CD14-positive monocyte (primary cell): ENCODE measurements at regions not wholly inside any gene's neighbourhood (a gene's known extent, or its start where the extent isn't known, plus 50 kb on each side); places are given as distances from the start of the nearest gene placed in this dataset.

ENCODE experiments used
- DNase-seq, 3 donors: peaks; one replicate each; pipeline ENCODE4 v3.0.0-alpha.2; 2011 to 2022
- H2AFZ ChIP-seq: 2 replicates; pipeline ENCODE4 v1.6.0; 2012; ENCODE audit warnings: mild to moderate bottlenecking, low read depth, low read length, inconsistent platforms; ENCODE audit not compliant: insufficient read depth, poor library complexity, severe bottlenecking
- H3K27ac ChIP-seq, 2 donors: 1 replicate in 1 of 2; 2 replicates in 1 of 2; pipeline ENCODE4 v1.5.1; 2012 to 2013; ENCODE audit warnings: low read length in 2 of 2, control low read depth in 1 of 2, inconsistent platforms in 1 of 2, low read depth in 1 of 2, mild to moderate bottlenecking in 1 of 2
- H3K27me3 ChIP-seq, 2 donors: one replicate each; pipeline versions ENCODE4 v1.6.0 to v1.6.1; 2011 to 2013; ENCODE audit warnings: low read length in 2 of 2; ENCODE audit not compliant: control insufficient read depth in 2 of 2, insufficient read depth in 2 of 2
- H3K36me3 ChIP-seq, 2 donors: replicated peaks in 1 of 2; 1 replicate in 1 of 2; 2 replicates in 1 of 2; pipeline versions ENCODE4 v1.5.1 to v1.6.1; 2012 to 2013; ENCODE audit warnings: low read length in 2 of 2, control low read depth in 1 of 2, inconsistent platforms in 1 of 2, mild to moderate bottlenecking in 1 of 2; ENCODE audit not compliant: insufficient read depth in 2 of 2, control insufficient read depth in 1 of 2
- H3K4me1 ChIP-seq, 2 donors: 1 replicate in 1 of 2; 2 replicates in 1 of 2; pipeline versions ENCODE4 v1.5.1 to v1.6.1; 2012 to 2013; ENCODE audit warnings: low read length in 2 of 2, control low read depth in 1 of 2, inconsistent platforms in 1 of 2, mild to moderate bottlenecking in 1 of 2, moderate library complexity in 1 of 2; ENCODE audit not compliant: insufficient read depth in 2 of 2, control insufficient read depth in 1 of 2
- H3K4me2 ChIP-seq: replicated peaks from 2 replicates; pipeline ENCODE3; 2012; ENCODE audit warnings: low read length, moderate library complexity, mild to moderate bottlenecking; ENCODE audit not compliant: poor library complexity, severe bottlenecking; ENCODE audit errors: extremely low read depth
- H3K4me3 ChIP-seq, 3 experiments: fragments of 200-600 bp in 1 of 3; sonication (generic) in 1 of 3; replicated peaks in 1 of 3; 1 replicate in 2 of 3; 2 replicates in 1 of 3; pipeline ENCODE4 v1.5.1; 2011 to 2013; ENCODE audit warnings: low read length in 3 of 3, mild to moderate bottlenecking in 3 of 3, control low read depth in 2 of 3, low read depth in 2 of 3, inconsistent platforms in 1 of 3, moderate library complexity in 1 of 3
- H3K79me2 ChIP-seq: 2 replicates; pipeline ENCODE4 v1.6.0; 2012; ENCODE audit warnings: mild to moderate bottlenecking, control low read depth, inconsistent platforms, low read length, moderate library complexity; ENCODE audit not compliant: insufficient read depth
- H3K9ac ChIP-seq: 2 replicates; pipeline ENCODE4 v1.6.0; 2017; ENCODE audit warnings: low read length, mild to moderate bottlenecking; ENCODE audit not compliant: insufficient read depth, poor library complexity, severe bottlenecking
- H3K9me3 ChIP-seq, 2 donors: replicated peaks in 1 of 2; 1 replicate in 1 of 2; 2 replicates in 1 of 2; pipeline versions ENCODE4 v1.5.1 to v1.6.1; 2012 to 2013; ENCODE audit warnings: low read length in 2 of 2, control low read depth in 1 of 2; ENCODE audit not compliant: control insufficient read depth in 1 of 2, insufficient read depth in 1 of 2
- H4K20me1 ChIP-seq: 2 replicates; pipeline ENCODE4 v1.6.0; 2012; ENCODE audit warnings: mild to moderate bottlenecking, low read length, control low read depth, moderate library complexity; ENCODE audit not compliant: insufficient read depth
- H3K27ac Mint-ChIP-seq, 7 donors: one replicate each; pipeline ENCODE4 v1.8.0; 2020; ENCODE audit warnings: mild to moderate bottlenecking in 7 of 7, mixed read lengths in 7 of 7, moderate library complexity in 6 of 7, inconsistent platforms in 2 of 7
- H3K27me3 Mint-ChIP-seq, 3 donors: one replicate each; pipeline ENCODE4 v1.8.0; 2021 to 2022; ENCODE audit warnings: low read depth in 3 of 3, mild to moderate bottlenecking in 3 of 3, mixed read lengths in 3 of 3, moderate library complexity in 3 of 3, inconsistent platforms in 1 of 3
- H3K36me3 Mint-ChIP-seq, 2 donors: one replicate each; pipeline ENCODE4 v1.8.0; 2020; ENCODE audit warnings: mixed read lengths in 2 of 2, inconsistent platforms in 1 of 2, mild to moderate bottlenecking in 1 of 2
- H3K4me1 Mint-ChIP-seq: one replicate; pipeline ENCODE4 v1.8.0; 2020; ENCODE audit warnings: mild to moderate bottlenecking, mixed read lengths
- H3K4me3 Mint-ChIP-seq, 2 donors: one replicate each; pipeline ENCODE4 v1.8.0; 2020; ENCODE audit warnings: mild to moderate bottlenecking in 2 of 2, mixed read lengths in 2 of 2, moderate library complexity in 1 of 2
- H3K9me3 Mint-ChIP-seq, 7 donors: one replicate each; pipeline ENCODE4 v1.8.0; 2020 to 2022; ENCODE audit warnings: mixed read lengths in 7 of 7, mild to moderate bottlenecking in 6 of 7, moderate library complexity in 6 of 7, inconsistent platforms in 2 of 7
- WGBS: methylation state at CpG from one replicate; pipeline ENCODE4 v1.1.5; 2013; ENCODE audit warnings: missing lambda C conversion rate; ENCODE audit not compliant: insufficient coverage; 5-methylcytosine and 5-hydroxymethylcytosine counted together
- intact Hi-C, 2 donors: fragments of 100-400 bp; cut with micrococcal nuclease; formaldehyde crosslinking; loops; one replicate each; pipeline versions ENCODE4 v1.15.0 to v1.15.1; 2023
- TF ChIP-seq, protein P1 (sequence below): fragments of 200-600 bp; IDR thresholded peaks from one replicate; pipeline ENCODE4 v1.8.0; 2022; ENCODE audit warnings: antibody characterized with exemption, mild to moderate bottlenecking

DNA sequence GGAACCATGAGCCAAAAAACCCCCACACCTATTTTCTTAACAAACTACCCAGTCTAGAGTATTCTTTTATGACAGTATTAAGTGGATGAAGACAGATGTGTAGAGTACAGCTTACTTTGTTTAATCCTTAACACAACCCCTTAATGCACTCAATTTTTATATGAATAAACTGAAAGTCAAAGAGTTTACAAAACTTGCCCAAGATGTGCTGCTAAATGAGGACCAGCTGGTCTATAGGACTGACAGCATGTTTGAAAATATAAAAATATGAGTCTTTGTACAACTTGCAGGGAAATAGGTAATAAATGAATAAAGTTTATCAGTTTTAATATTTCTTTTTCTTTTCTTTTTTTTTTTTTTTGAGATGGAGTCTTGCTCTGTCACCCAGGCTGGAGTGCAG is 102.3 kb downstream of the ZFY start:
- Histone ChIP-seq H3K36me3 (peaks cover 0 to 2% of the 10 kb centered on the region in 2 donors), H2AFZ (no peak overlapping the region), H3K27ac (no peak overlapping the region), H3K4me2 (no peak overlapping the region), H3K4me3 (no peak overlapping the region), H3K4me1 (no peaks in the 10 kb centered on the region), H3K9ac (no peak overlapping the region), H3K79me2 (no peaks in the 10 kb centered on the region), H3K9me3 (no peaks in the 10 kb centered on the region), H3K27me3 (no peaks in the 10 kb centered on the region), H4K20me1 (no peaks in the 10 kb centered on the region)
- TF ChIP-seq, protein P1, sequence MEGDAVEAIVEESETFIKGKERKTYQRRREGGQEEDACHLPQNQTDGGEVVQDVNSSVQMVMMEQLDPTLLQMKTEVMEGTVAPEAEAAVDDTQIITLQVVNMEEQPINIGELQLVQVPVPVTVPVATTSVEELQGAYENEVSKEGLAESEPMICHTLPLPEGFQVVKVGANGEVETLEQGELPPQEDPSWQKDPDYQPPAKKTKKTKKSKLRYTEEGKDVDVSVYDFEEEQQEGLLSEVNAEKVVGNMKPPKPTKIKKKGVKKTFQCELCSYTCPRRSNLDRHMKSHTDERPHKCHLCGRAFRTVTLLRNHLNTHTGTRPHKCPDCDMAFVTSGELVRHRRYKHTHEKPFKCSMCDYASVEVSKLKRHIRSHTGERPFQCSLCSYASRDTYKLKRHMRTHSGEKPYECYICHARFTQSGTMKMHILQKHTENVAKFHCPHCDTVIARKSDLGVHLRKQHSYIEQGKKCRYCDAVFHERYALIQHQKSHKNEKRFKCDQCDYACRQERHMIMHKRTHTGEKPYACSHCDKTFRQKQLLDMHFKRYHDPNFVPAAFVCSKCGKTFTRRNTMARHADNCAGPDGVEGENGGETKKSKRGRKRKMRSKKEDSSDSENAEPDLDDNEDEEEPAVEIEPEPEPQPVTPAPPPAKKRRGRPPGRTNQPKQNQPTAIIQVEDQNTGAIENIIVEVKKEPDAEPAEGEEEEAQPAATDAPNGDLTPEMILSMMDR = no peak
- H3K27ac Mint-ChIP-seq = no peak overlapping the region
- peaks cover 0 to 18% of the 10 kb centered on the region in 2 donors for H3K36me3 Mint-ChIP-seq
- no peaks in the 10 kb centered on the region for H3K9me3 Mint-ChIP-seq
- intact Hi-C loops = no loop called here
- H3K27me3 Mint-ChIP-seq = no peaks in the 10 kb centered on the region
- H3K4me1 Mint-ChIP-seq = peaks cover 24% of the 10 kb centered on the region
- no peak overlapping the region for H3K4me3 Mint-ChIP-seq
- DNase-seq = no peak

DNA sequence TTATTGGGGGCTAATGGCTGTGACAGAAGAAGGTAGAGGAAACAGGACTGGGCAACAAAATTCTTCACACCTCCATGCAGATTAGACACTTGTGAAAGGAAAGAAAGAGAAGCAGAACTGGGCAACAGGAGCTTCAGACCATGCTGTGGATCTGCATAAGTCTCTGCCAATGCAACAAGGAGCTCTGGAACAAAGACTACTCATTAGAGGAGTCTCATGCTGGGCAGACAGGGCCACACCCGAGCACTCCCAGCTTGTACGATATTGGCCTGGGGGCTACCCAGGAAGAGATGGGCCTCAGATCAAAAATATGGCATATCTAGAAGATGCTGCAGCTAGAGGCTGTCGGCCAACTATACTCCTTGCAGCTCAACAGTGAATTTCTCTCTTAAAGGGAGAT is 105.2 kb downstream of the ZFY start:
- whole genome bisulfite sequencing = 100% methylated on average over 2 of the region's 3 CpGs
- Mint-ChIP-seq H3K27me3 (no peaks in the 10 kb centered on the region), H3K4me3 (no peak overlapping the region)

More for the DNA sequence above, 105.2 kb downstream of the ZFY start:
- H3K27ac Mint-ChIP-seq = peak overlapping the region in 1 of 7 donors; percentile 65
- TF ChIP-seq, protein P1 = no peak
- Histone ChIP-seq H2AFZ (no peak overlapping the region), H3K27ac (no peak overlapping the region), H3K36me3 (no peaks in the 10 kb centered on the region), H3K4me3 (no peak overlapping the region), H3K79me2 (no peaks in the 10 kb centered on the region), H3K4me2 (no peak overlapping the region), H3K9me3 (no peaks in the 10 kb centered on the region), H3K9ac (no peak overlapping the region), H4K20me1 (no peaks in the 10 kb centered on the region), H3K27me3 (no peaks in the 10 kb centered on the region), H3K4me1 (peaks cover 0 to 6% of the 10 kb centered on the region in 2 donors)
- intact Hi-C loops = no loop called here
- DNase-seq = no peak
- peaks cover 22% of the 10 kb centered on the region for H3K4me1 Mint-ChIP-seq
- peaks cover 0 to 14% of the 10 kb centered on the region in 2 donors for H3K36me3 Mint-ChIP-seq
- H3K9me3 Mint-ChIP-seq = no peaks in the 10 kb centered on the region
